Stimulated activated CD8-positive, alpha-beta memory T cell treated with anti-CD3 and anti-CD28 coated beads, Interleukin-4, amount 100 ng/mL, for 1 hour (primary cell): ENCODE measurements at regions not wholly inside any gene's neighbourhood (a gene's known extent, or its start where the extent isn't known, plus 50 kb on each side); places are given as distances from the start of the nearest gene placed in this dataset.

Source experiments
- DNase-seq, 2 donors: peaks; one replicate each; pipeline ENCODE4 v3.0.0-alpha.2; 2020; ENCODE audit warnings: low read depth in 2 of 2, low spot score in 1 of 2

GRCh38 chr4:189494407-189494806 is 446.3 kb upstream of the FRG1 start:
- DNase-seq = no peak

- DNase-seq = no peak
These were observed 443.2 kb upstream of the FRG1 start for GRCh38 chr4:189497516-189497915.

- no peak for DNase-seq
These were observed 442.7 kb upstream of the FRG1 start for GRCh38 chr4:189497996-189498395.

GRCh38 chr4:189498457-189498856 is 442.2 kb upstream of the FRG1 start:
- no peak for DNase-seq

GRCh38 chr4:189499696-189500095 is 441.0 kb upstream of the FRG1 start:
- DNase-seq = no peak

- no peak for DNase-seq
These were observed 439.7 kb upstream of the FRG1 start for GRCh38 chr4:189500970-189501369.

- DNase-seq = no peak
These were observed 437.7 kb upstream of the FRG1 start for GRCh38 chr4:189502841-189503435.

GRCh38 chr4:189504220-189504619 is 436.5 kb upstream of the FRG1 start:
- no peak for DNase-seq

GRCh38 chr4:189505380-189505779 is 435.3 kb upstream of the FRG1 start:
- DNase-seq = no peak

- DNase-seq = no peak
These were observed 434.6 kb upstream of the FRG1 start for GRCh38 chr4:189506080-189506479.

GRCh38 chr4:189507060-189507459 is 433.6 kb upstream of the FRG1 start:
- no peak for DNase-seq

GRCh38 chr4:189510601-189511000 is 430.1 kb upstream of the FRG1 start:
- DNase-seq = no peak

- DNase-seq = no peak
These were observed 429.1 kb upstream of the FRG1 start for GRCh38 chr4:189511581-189511980.

GRCh38 chr4:189513421-189513820 is 427.3 kb upstream of the FRG1 start:
- DNase-seq = no peak

GRCh38 chr4:189514209-189514608 is 426.5 kb upstream of the FRG1 start:
- DNase-seq = no peak

- DNase-seq = no peak
These were observed 423.8 kb upstream of the FRG1 start for GRCh38 chr4:189516902-189517301.

GRCh38 chr4:189519186-189519585 is 421.5 kb upstream of the FRG1 start:
- DNase-seq = no peak

- DNase-seq = no peak
These were observed 415.4 kb upstream of the FRG1 start for GRCh38 chr4:189525304-189525703.

- DNase-seq = no peak
These were observed 409.8 kb upstream of the FRG1 start for GRCh38 chr4:189530848-189531247.

- no peak for DNase-seq
These were observed 407.1 kb upstream of the FRG1 start for GRCh38 chr4:189533603-189534002.

GRCh38 chr4:189547559-189547958 is 393.1 kb upstream of the FRG1 start:
- DNase-seq = no peak

GRCh38 chr4:189548484-189549125 is 392.1 kb upstream of the FRG1 start:
- DNase-seq = no peak
